ENCODE measurements at regions not wholly inside any gene's neighbourhood (a gene's known extent, or its start where the extent isn't known, plus 50 kb on each side); places are given as distances from the start of the nearest gene placed in this dataset.
"Not testable (repeated sequence)": the region's sequence is repeated elsewhere in the genome, so short reads cannot be mapped to it uniquely, and the experiment has no call there.

GRCh38 chr17:43345515-43345914 lies 53.3 kb upstream of the ARL4D start:
- H3K4me3 ChIP-seq (ENCODE audit: low read length in 2 of 2); H3K4me1 ChIP-seq (ENCODE audit: insufficient read depth, low read length); intact Hi-C loops (cut with micrococcal nuclease); H3K27me3 ChIP-seq (ENCODE audit: insufficient read depth, low read length); H3K27ac ChIP-seq (ENCODE audit: low read depth, low read length); H3K36me3 ChIP-seq (ENCODE audit: insufficient read depth, low read length); POLR2A ChIA-PET (ENCODE audit: partially characterized antibody); H3K27me3 Mint-ChIP-seq; H3K4me1 Mint-ChIP-seq; H3K27ac Mint-ChIP-seq; H3K4me3 Mint-ChIP-seq; DNase-seq: not testable (repeated sequence)
- Mint-ChIP-seq H3K9me3 (peaks cover 0 to 44% (median 38%) of the 10 kb centered on the region in 8 donors), H3K36me3 (peaks cover 13 to 15% of the 10 kb centered on the region in 2 donors)
- peaks cover 0 to 28% of the 10 kb centered on the region in 2 donors for H3K9me3 ChIP-seq (ENCODE audit: control insufficient read depth in 1 of 2, low read length in 2 of 2)
- CTCF ChIA-PET (ENCODE audit: partially characterized antibody), result interaction anchor here (1.0 to 1.1 kb wide), 2 partner anchors 11 to 36 kb away, joined by 3 read pairs; no protein-coding TSS in a partner anchor

GRCh38 chr17:43344685-43345084 lies 54.1 kb upstream of the ARL4D start:
- Histone ChIP-seq H3K4me1 (ENCODE audit: insufficient read depth, low read length) (no peaks in the 10 kb centered on the region), H3K27ac (ENCODE audit: low read depth, low read length) (no peak overlapping the region), H3K27me3 (ENCODE audit: insufficient read depth, low read length) (no peaks in the 10 kb centered on the region), H3K36me3 (ENCODE audit: insufficient read depth, low read length) (no peaks in the 10 kb centered on the region), H3K9me3 (ENCODE audit: control insufficient read depth in 1 of 2, low read length in 2 of 2) (peaks cover 0 to 26% of the 10 kb centered on the region in 2 donors), H3K4me3 (ENCODE audit: low read length in 2 of 2) (no peak overlapping the region)
- peaks cover 4 to 5% of the 10 kb centered on the region in 2 donors for H3K27me3 Mint-ChIP-seq
- no peak overlapping the region for H3K4me3 Mint-ChIP-seq
- ChIA-PET POLR2A (ENCODE audit: partially characterized antibody) (no interaction called here), CTCF (ENCODE audit: partially characterized antibody) (interaction anchor here (0.9 to 1.1 kb wide), 3 partner anchors 11 to 140 kb away, joined by 3 read pairs; partner anchors contain the start of gene DHX8)
- peaks cover 0 to 39% (median 33%) of the 10 kb centered on the region in 8 donors for H3K9me3 Mint-ChIP-seq
- H3K36me3 Mint-ChIP-seq, result peaks cover 10 to 11% of the 10 kb centered on the region in 2 donors
- intact Hi-C loops (cut with micrococcal nuclease), result no loop called here
- no peak overlapping the region for H3K27ac Mint-ChIP-seq
- DNase-seq, result no peak
- H3K4me1 Mint-ChIP-seq, result no peaks in the 10 kb centered on the region

GRCh38 chr17:43342589-43342890 lies 56.3 kb upstream of the ARL4D start:
- no peak overlapping the region for H3K27ac Mint-ChIP-seq
- ChIA-PET CTCF (ENCODE audit: partially characterized antibody) (no interaction called here), POLR2A (ENCODE audit: partially characterized antibody) (interaction anchor here (0.6 to 1.4 kb wide), 2 partner anchors 18 kb away, joined by 3 to 5 read pairs; no protein-coding TSS in a partner anchor)
- Histone ChIP-seq H3K27ac (ENCODE audit: low read depth, low read length) (no peak overlapping the region), H3K36me3 (ENCODE audit: insufficient read depth, low read length) (no peaks in the 10 kb centered on the region), H3K9me3 (ENCODE audit: control insufficient read depth in 1 of 2, low read length in 2 of 2) (peaks cover 0 to 7% of the 10 kb centered on the region in 2 donors), H3K4me3 (ENCODE audit: low read length in 2 of 2) (no peak overlapping the region), H3K4me1 (ENCODE audit: insufficient read depth, low read length) (no peaks in the 10 kb centered on the region), H3K27me3 (ENCODE audit: insufficient read depth, low read length) (no peaks in the 10 kb centered on the region)
- peaks cover 0 to 17% (median 12%) of the 10 kb centered on the region in 8 donors for H3K9me3 Mint-ChIP-seq
- peaks cover 0 to 13% (median 4%) of the 10 kb centered on the region in 4 donors for H3K4me1 Mint-ChIP-seq
- no peak overlapping the region for H3K4me3 Mint-ChIP-seq
- H3K36me3 Mint-ChIP-seq, result peaks cover 3 to 7% of the 10 kb centered on the region in 2 donors
- intact Hi-C loops (cut with micrococcal nuclease), result no loop called here
- DNase-seq, result no peak
- H3K27me3 Mint-ChIP-seq, result peaks cover 4 to 5% of the 10 kb centered on the region in 2 donors

- Mint-ChIP-seq H3K36me3 (peaks cover 0 to 3% of the 10 kb centered on the region in 2 donors), H3K27ac (no peak overlapping the region), H3K9me3 (peaks cover 0 to 12% (median 7%) of the 10 kb centered on the region in 8 donors), H3K4me3 (no peak overlapping the region), H3K27me3 (peaks cover 4 to 5% of the 10 kb centered on the region in 2 donors), H3K4me1 (peaks cover 0 to 13% (median 4%) of the 10 kb centered on the region in 4 donors)
- no peak for DNase-seq
- ChIA-PET POLR2A (ENCODE audit: partially characterized antibody) (interaction anchor here (1.4 kb wide), 1 partner anchor 19 kb away, joined by 5 read pairs; no protein-coding TSS in a partner anchor), CTCF (ENCODE audit: partially characterized antibody) (no interaction called here)
- no peak overlapping the region for H3K4me3 ChIP-seq (ENCODE audit: low read length in 2 of 2)
- H3K4me1 ChIP-seq (ENCODE audit: insufficient read depth, low read length), result no peaks in the 10 kb centered on the region
- intact Hi-C loops (cut with micrococcal nuclease), result no loop called here
- H3K27me3 ChIP-seq (ENCODE audit: insufficient read depth, low read length), result no peaks in the 10 kb centered on the region
- no peaks in the 10 kb centered on the region for H3K36me3 ChIP-seq (ENCODE audit: insufficient read depth, low read length)
- no peak overlapping the region for H3K27ac ChIP-seq (ENCODE audit: low read depth, low read length)
- peaks cover 0 to 1% of the 10 kb centered on the region in 2 donors for H3K9me3 ChIP-seq (ENCODE audit: control insufficient read depth in 1 of 2, low read length in 2 of 2)
Measured at GRCh38 chr17:43341715-43342588, 56.8 kb upstream of the ARL4D start.

- CTCF ChIA-PET (ENCODE audit: partially characterized antibody), result interaction anchor here (0.9 to 9.3 kb wide), 25 partner anchors 9 to 505 kb away, joined by 3 to 208 read pairs (median 4); partner anchors contain the start of genes DHX8, NBR1, PSME3 and RPL27
- H3K4me1 Mint-ChIP-seq, result peaks cover 2 to 16% (median 7%) of the 10 kb centered on the region in 4 donors
Measured at GRCh38 chr17:43338886-43339516, 59.8 kb upstream of the ARL4D start.

GRCh38 chr17:43337684-43338428 lies 60.9 kb upstream of the ARL4D start:
- no peaks in the 10 kb centered on the region for H3K9me3 Mint-ChIP-seq
- CTCF ChIA-PET (ENCODE audit: partially characterized antibody), result interaction anchor here (0.8 to 9.3 kb wide), 8 partner anchors 16 to 331 kb away, joined by 3 to 208 read pairs (median 4); partner anchors contain the start of genes IFI35 and NBR1
- H3K36me3 Mint-ChIP-seq, result no peaks in the 10 kb centered on the region
- Histone ChIP-seq H3K36me3 (ENCODE audit: insufficient read depth, low read length) (no peaks in the 10 kb centered on the region), H3K4me3 (ENCODE audit: low read length in 2 of 2) (no peak overlapping the region), H3K27me3 (ENCODE audit: insufficient read depth, low read length) (no peaks in the 10 kb centered on the region), H3K27ac (ENCODE audit: low read depth, low read length) (no peak overlapping the region), H3K9me3 (ENCODE audit: control insufficient read depth in 1 of 2, low read length in 2 of 2) (no peaks in the 10 kb centered on the region), H3K4me1 (ENCODE audit: insufficient read depth, low read length) (peaks cover 5% of the 10 kb centered on the region)
- POLR2A ChIA-PET (ENCODE audit: partially characterized antibody), result interaction anchor here (1.2 kb wide), 1 partner anchor 23 kb away, joined by 4 read pairs; no protein-coding TSS in a partner anchor
- H3K27me3 Mint-ChIP-seq, result no peaks in the 10 kb centered on the region
- no peak for DNase-seq
- intact Hi-C loops (cut with micrococcal nuclease), result loop anchor here (2.0 to 5.0 kb wide), 3 partner anchors 23 to 495 kb away; partner anchors contain the start of gene VAT1
- H3K4me1 Mint-ChIP-seq, result peaks cover 6 to 21% (median 13%) of the 10 kb centered on the region in 4 donors
- H3K4me3 Mint-ChIP-seq, result no peak overlapping the region
- H3K27ac Mint-ChIP-seq, result peak overlapping the region in 3 of 7 donors; percentile 23 to 69 (median 48)

More at GRCh38 chr17:43338886-43339516, 59.8 kb upstream of the ARL4D start:
- Mint-ChIP-seq H3K36me3 (no peaks in the 10 kb centered on the region), H3K4me3 (no peak overlapping the region), H3K27me3 (peaks cover 0 to 5% of the 10 kb centered on the region in 2 donors), H3K27ac (no peak overlapping the region), H3K9me3 (no peaks in the 10 kb centered on the region)
- POLR2A ChIA-PET (ENCODE audit: partially characterized antibody), result interaction anchor here (1.0 to 2.1 kb wide), 6 partner anchors 22 to 127 kb away, joined by 3 to 14 read pairs (median 5); partner anchors contain the start of gene TMEM106A
- no peaks in the 10 kb centered on the region for H3K36me3 ChIP-seq (ENCODE audit: insufficient read depth, low read length)
- H3K27ac ChIP-seq (ENCODE audit: low read depth, low read length), result no peak overlapping the region
- intact Hi-C loops (cut with micrococcal nuclease), result loop anchor here (1.0 to 5.0 kb wide), 5 partner anchors 24 to 496 kb away; partner anchors contain the start of genes DHX8, IFI35 and VAT1
- peaks cover 2% of the 10 kb centered on the region for H3K4me1 ChIP-seq (ENCODE audit: insufficient read depth, low read length)
- H3K9me3 ChIP-seq (ENCODE audit: control insufficient read depth in 1 of 2, low read length in 2 of 2), result no peaks in the 10 kb centered on the region
- no peak overlapping the region for H3K4me3 ChIP-seq (ENCODE audit: low read length in 2 of 2)
- peak; percentile 45 to 63 (median 53) for DNase-seq
- no peaks in the 10 kb centered on the region for H3K27me3 ChIP-seq (ENCODE audit: insufficient read depth, low read length)
